C1 segment of cervical spinal cord (tissue), 14 donors: ENCODE measurements at regions not wholly inside any gene's neighbourhood (a gene's known extent, or its start where the extent isn't known, plus 50 kb on each side); places are given as distances from the start of the nearest gene placed in this dataset.

ENCODE experiments used
- DNase-seq, 14 donors: peaks; one replicate each; lab custom pipeline; 2025; lab: John Stamatoyannopoulos, UW

GRCh38 chr12:24285448-24285847 is 336.0 kb upstream of the SOX5 start:
- DNase-seq = no peak

- no peak for DNase-seq
Observed at GRCh38 chr12:24281341-24281740, 331.9 kb upstream of the SOX5 start.

GRCh38 chr12:24280056-24280842 is 330.8 kb upstream of the SOX5 start:
- no peak for DNase-seq

- DNase-seq = no peak
Observed at GRCh38 chr12:24278832-24279231, 329.4 kb upstream of the SOX5 start.

GRCh38 chr12:24270965-24271364 is 321.5 kb upstream of the SOX5 start:
- DNase-seq = no peak

GRCh38 chr12:24270464-24270863 is 321.0 kb upstream of the SOX5 start:
- DNase-seq = no peak

GRCh38 chr12:24268663-24269186 is 319.3 kb upstream of the SOX5 start:
- DNase-seq = no peak

GRCh38 chr12:24266982-24267381 is 317.5 kb upstream of the SOX5 start:
- DNase-seq = no peak

- DNase-seq = no peak
Observed at GRCh38 chr12:24256684-24257083, 307.2 kb upstream of the SOX5 start.

GRCh38 chr12:24255920-24256665 is 306.6 kb upstream of the SOX5 start:
- DNase-seq = no peak

GRCh38 chr12:24252602-24253001 is 303.1 kb upstream of the SOX5 start:
- DNase-seq = no peak

GRCh38 chr12:24246934-24247333 is 297.5 kb upstream of the SOX5 start:
- no peak for DNase-seq

- no peak for DNase-seq
Observed at GRCh38 chr12:24246376-24246775, 296.9 kb upstream of the SOX5 start.

- no peak for DNase-seq
Observed at GRCh38 chr12:24244801-24245200, 295.3 kb upstream of the SOX5 start.

GRCh38 chr12:24244231-24244630 is 294.8 kb upstream of the SOX5 start:
- DNase-seq = no peak

- DNase-seq = no peak
Observed at GRCh38 chr12:24240707-24241106, 291.2 kb upstream of the SOX5 start.

- no peak for DNase-seq
Observed at GRCh38 chr12:24233519-24234246, 284.2 kb upstream of the SOX5 start.

GRCh38 chr12:24232531-24232930 is 283.1 kb upstream of the SOX5 start:
- DNase-seq = no peak

- DNase-seq = no peak
Observed at GRCh38 chr12:24231298-24231697, 281.8 kb upstream of the SOX5 start.

- DNase-seq = peak in 1 of 14 donors; percentile 5
Observed at GRCh38 chr12:24230061-24230701, 280.7 kb upstream of the SOX5 start.

- DNase-seq = peak in 2 of 14 donors; percentile 5 to 21
Observed at GRCh38 chr12:24229031-24229700, 279.7 kb upstream of the SOX5 start.
